A673 (cell line): ENCODE measurements at regions not wholly inside any gene's neighbourhood (a gene's known extent, or its start where the extent isn't known, plus 50 kb on each side); places are given as distances from the start of the nearest gene placed in this dataset.

Experiments used
- CTCF ChIP-seq: fragments of 300-800, 200-600 bp; sonication (generic); conservative IDR thresholded peaks from 2 replicates; pipeline ENCODE4 v1.5.1; 2017; ENCODE audit warnings: low read depth, mild to moderate bottlenecking, antibody characterized with exemption, low read length, moderate library complexity, mixed read lengths
- EZH2 ChIP-seq: fragments of 200-600 bp; sonication (generic); IDR thresholded peaks from 2 replicates; pipeline ENCODE4 v1.6.1; 2017; ENCODE audit warnings: borderline replicate concordance, low read depth, mild to moderate bottlenecking, mixed read lengths, antibody characterized with exemption, low read length; ENCODE audit not compliant: poor library complexity, severe bottlenecking

GRCh38 chr9:135410421-135410820, 69.2 kb upstream of the PPP1R26 start:
- TF ChIP-seq CTCF: no peak
- TF ChIP-seq EZH2: no peak
